Activated CD8-positive, alpha-beta memory T cell treated with anti-CD3 and anti-CD28 coated beads for 48 hours (primary cell): ENCODE measurements at regions not wholly inside any gene's neighbourhood (a gene's known extent, or its start where the extent isn't known, plus 50 kb on each side); places are given as distances from the start of the nearest gene placed in this dataset.
"Not testable (repeated sequence)": the region's sequence is repeated elsewhere in the genome, so short reads cannot be mapped to it uniquely, and the experiment has no call there.

Source experiments
- DNase-seq, 3 experiments: peaks; one replicate each; pipeline ENCODE4 v3.0.0-alpha.2; 2020; ENCODE audit warnings: low read depth in 2 of 3, low spot score in 2 of 3

DNA sequence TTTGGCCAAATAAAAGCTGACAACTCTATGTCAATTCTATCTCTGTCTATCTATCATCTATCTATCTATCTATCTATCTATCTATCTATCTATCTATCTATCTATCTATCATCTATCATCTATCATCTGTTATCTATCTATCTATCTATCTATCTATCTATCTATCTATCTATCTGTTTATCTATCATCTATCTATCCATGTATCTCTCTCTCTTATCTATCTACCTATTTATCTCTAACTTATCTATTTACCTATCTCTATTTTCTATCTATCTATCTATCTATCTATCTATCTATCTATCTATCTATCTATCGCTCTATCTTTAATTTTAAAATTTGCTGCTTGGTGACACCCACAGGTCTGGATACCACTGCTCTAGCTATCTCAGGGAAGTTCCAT, 271.1 kb downstream of the VRK1 start:
- not testable (repeated sequence) for DNase-seq

- no peak for DNase-seq
Measured at GRCh38 chr14:97070259-97070658, 273.1 kb downstream of the VRK1 start.

- DNase-seq, result no peak
Measured at GRCh38 chr14:97071177-97071576, 274.0 kb downstream of the VRK1 start.

DNA sequence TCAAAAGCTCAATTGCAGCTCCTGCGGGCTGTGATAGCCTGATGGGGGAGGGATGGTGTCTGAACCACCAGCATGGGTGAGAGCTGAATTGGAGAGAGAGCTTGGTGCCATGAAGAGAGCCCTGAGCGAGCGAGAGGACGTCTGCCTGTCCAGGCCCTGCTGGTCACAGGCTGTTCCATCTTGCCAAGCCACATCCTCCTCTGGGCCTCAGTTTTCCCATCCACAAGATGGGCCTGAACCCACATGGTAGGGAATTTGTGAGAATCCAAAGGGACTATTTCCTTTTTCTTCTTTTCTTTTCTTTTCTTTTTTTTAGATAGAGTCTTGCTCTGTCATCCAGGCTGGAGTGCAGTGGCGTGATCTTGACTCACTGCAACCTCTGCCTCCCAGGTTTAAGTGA, 276.4 kb downstream of the VRK1 start:
- DNase-seq, result no peak

GRCh38 chr14:97074456-97074855, 277.3 kb downstream of the VRK1 start:
- no peak for DNase-seq

DNA sequence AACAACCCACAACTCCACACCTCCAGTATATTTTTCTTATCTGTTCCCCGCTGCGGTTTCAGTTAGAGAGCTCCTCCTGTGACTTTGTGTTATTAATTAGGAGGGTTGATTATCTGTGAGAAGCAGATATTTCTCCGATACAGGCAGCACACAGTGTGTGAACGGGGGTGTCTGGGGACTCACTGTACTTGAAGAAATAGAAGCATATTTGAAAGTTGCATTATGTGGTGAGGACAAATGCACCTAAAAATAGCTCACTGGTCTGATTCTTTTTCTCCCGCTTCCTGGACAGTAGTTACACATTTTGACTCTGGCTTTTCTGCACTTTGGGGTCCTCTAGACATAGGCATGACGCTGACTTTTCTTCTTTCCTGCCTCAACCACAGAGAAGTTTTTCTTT, 277.7 kb downstream of the VRK1 start:
- no peak for DNase-seq

DNA sequence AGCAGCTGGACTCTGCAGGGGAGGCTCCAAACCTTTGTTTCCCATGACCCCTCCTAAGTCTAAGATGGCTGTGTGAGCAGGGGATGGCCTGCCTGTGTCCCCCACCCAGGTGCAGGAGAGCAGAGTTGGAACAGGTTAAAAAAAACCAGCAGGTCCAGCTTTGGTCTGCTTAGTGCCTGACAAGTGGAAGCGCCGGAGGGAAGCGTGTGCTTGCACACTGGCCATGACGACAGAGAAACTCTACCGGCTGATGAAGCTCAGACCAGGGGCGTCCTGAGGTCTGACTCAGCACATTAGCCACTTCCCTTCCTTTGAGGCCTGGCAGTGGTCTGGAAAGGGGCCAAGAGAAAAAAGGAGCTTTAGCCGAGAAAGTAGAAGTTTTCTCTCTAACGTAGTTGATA, 280.1 kb downstream of the VRK1 start:
- no peak for DNase-seq

GRCh38 chr14:97077687-97078086, 280.5 kb downstream of the VRK1 start:
- DNase-seq, result no peak

DNA sequence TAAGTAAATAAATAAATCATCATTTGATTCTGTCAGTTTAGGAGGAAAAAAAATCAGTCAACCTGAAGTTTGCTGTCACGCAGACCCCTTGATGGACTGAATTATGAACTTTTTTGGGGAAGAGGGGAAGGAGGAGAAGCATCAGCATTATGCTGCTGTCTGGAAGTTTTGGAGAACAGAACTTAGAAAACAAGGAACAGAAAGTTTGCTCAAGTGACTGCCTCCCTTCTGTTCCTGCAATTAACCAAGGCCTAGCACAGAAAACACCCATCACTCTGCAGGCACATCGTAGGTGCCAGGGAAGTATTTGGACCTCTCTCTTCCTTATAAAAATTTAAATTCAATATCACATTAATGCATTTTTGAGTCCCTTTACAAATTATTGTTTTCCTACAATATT, 283.8 kb downstream of the VRK1 start:
- DNase-seq, result no peak

DNA sequence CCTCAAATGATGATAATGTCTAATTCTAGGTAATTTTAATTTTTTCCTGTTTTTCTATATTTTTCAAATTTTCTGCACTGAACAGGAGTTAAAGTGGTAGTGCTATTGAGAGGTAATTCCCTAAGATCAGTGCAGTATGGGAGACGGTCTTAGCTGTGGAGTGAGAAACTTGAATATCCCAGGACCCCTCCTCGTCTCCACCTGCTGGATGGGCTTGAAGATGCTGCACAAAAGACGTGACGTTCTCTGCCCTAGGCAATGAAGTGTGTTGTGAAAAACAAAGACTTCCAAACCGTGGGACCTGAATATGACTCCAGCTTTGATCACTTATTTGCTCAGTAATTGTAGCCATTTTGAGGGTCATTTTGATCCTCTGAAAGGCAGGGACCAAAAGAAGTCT, 298.1 kb downstream of the VRK1 start:
- DNase-seq, result no peak

DNA sequence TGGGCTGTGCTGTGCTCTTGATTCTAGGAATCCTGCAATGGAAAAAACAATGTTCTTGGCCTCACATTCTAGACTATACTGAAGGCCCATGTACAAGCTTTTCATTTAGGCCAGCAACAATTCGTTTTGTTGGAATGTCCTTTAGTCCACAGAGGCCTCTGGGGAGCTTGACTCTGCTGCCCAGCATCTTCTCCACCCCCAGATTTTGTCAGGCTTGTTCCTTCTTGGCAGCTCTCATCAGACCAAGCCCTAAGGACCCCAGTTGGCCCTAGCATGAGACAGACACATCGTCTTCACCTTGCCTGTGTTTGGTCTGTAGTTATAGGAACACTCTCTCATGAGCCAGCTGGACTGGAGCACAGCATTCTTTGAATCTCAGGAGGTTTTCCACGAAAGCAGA, 300.1 kb downstream of the VRK1 start:
- no peak for DNase-seq

GRCh38 chr14:97100306-97100705, 303.1 kb downstream of the VRK1 start:
- DNase-seq, result no peak

- no peak for DNase-seq
Measured at GRCh38 chr14:97101561-97101960, 304.4 kb downstream of the VRK1 start.

- no peak for DNase-seq
Measured at GRCh38 chr14:97104029-97104428, 306.8 kb downstream of the VRK1 start.

GRCh38 chr14:97106166-97106565, 309.0 kb downstream of the VRK1 start:
- no peak for DNase-seq

GRCh38 chr14:97106609-97107008, 309.4 kb downstream of the VRK1 start:
- DNase-seq, result no peak

DNA sequence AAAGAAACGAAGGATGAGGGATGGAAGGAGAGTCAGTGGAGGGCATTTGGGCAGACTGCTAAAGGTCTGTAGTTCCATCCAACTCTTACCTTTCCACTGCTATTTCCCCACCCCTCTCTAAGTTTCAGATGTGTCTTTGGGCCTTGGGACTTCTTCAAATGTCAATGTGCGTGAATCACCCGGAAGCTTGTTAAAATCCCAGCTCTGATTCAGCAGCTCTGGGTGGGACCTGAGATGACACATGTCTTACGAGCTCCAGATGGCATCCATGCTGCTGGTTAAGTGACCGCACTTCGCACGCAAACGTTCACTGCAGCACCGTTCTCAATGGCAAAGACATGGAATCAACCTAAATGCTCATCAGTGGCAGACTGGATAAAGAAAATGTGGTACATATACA, 309.9 kb downstream of the VRK1 start:
- no peak for DNase-seq

DNA sequence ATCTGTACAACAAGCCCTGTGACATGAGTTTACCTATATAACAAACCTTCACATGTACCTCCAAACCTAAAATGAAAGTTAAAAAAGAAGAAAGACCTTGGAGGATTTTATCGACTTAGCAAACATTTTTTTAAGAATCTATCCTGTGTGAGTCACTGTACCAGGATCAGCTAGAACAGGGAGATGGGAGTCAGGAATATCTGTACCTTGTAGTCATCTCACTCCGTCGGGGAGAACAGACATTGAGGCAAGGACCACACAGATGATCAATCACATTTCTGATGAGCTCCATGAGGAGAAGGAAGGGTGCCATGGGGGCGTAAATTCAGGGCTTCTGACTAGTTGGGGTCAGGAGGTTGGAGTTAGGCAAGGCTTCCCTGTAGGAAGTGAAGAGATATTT, 310.6 kb downstream of the VRK1 start:
- DNase-seq, result no peak

DNA sequence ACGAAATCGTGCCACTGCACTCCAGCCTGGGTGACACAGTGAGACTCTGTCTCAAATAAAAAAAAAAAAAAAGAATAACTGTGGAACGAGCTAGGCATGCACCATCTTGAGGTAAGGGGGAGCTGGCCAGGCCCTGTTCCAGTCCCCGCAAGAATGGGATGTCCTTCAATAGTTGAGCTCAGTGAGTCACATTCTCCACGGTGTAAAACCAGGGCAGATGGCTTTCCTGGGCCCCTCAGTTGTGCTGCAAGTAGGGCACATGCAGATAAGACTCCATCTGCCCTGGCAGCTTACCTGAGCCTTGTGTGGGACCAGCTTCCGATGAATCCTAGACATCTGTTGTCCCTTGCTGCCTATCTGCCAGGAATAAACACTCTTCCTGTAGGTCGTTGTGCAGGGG, 312.1 kb downstream of the VRK1 start:
- DNase-seq, result no peak

DNA sequence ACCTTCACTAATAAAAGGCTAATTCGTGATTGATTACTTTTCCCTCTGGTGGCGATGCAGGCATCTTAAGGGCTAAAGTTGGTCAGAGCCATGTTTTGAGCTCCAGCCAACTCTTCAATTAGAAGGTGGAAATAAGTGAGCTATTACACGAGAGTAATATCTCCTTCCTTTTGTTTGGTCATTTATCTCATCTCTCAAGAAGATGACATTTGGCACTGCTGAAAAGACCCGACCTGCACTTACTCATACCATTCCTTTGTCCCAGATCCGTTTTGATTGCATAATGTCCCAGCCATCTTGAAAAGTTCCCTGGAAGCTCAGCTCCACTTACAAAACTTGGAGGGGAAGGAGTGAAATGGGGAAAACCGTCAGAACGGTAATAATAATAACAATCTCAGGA, 316.2 kb downstream of the VRK1 start:
- DNase-seq, result no peak

DNA sequence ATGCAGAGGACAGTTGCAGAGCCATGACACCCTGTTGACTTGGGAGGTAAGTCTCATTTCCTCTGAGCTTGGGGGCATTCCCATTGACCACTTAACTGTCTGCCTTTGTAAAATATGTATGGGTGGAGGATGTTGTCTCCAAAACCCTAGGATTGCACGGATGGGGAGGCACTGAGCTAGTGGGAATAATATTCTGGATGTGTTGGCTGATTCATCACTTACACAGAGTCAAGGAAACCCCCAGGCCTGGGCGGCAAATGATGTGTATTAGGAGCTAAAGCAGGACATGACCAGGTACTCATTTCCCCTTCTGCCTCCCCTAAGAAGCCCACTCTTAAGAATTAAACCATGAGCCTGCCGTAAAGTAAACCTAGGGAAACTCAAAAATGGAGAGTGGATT, 319.4 kb downstream of the VRK1 start:
- DNase-seq, result no peak

GRCh38 chr14:97117693-97118092, 320.5 kb downstream of the VRK1 start:
- no peak for DNase-seq

GRCh38 chr14:97120204-97120603, 323.0 kb downstream of the VRK1 start:
- DNase-seq, result peak in 1 of 3 experiments; percentile 4

DNA sequence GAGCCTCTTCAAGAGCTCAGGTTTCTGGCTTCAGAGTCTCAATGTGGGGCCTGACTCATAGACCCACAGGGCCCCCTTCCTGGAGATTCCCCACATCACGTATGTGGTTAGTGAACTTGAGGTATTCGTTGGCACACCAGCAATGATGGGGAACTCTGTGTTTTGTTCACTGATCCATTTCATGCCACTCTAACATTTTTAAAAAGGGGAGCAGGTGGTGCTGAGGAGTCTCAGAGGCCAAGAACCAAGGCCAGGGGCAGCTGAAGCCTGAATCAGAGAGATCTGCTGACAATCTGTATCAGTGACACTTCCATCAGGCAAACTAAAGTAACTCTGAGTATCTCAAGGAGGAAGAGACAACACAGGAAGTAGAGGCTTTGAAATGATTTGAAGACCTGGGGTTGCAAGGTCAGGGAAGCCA, 323.4 kb downstream of the VRK1 start:
- DNase-seq, result peak; percentile 12 to 18 (median 13)
